Uterus (tissue), 2 donors: ENCODE measurements at regions not wholly inside any gene's neighbourhood (a gene's known extent, or its start where the extent isn't known, plus 50 kb on each side); places are given as distances from the start of the nearest gene placed in this dataset.

Source experiments
- CTCF ChIP-seq, 4 experiments: fragments of 200-600 bp in 2 of 4; fragments of 450-650 bp in 2 of 4; sonication (generic) in 2 of 4; IDR thresholded peaks; one replicate each; pipeline ENCODE4 v1.5.1; 2016 to 2019; ENCODE audit warnings: antibody characterized with exemption in 4 of 4, mild to moderate bottlenecking in 2 of 4, moderate library complexity in 1 of 4
- POLR2A ChIP-seq, 2 donors: fragments of 450-650 bp; IDR thresholded peaks; one replicate each; pipeline ENCODE4 v1.6.1; 2016; ENCODE audit warnings: antibody characterized with exemption in 2 of 2, mild to moderate bottlenecking in 1 of 2, moderate library complexity in 1 of 2

GRCh38 chr3:191133359-191133758 is 65.7 kb upstream of the OSTN start:
- TF ChIP-seq CTCF (IDR thresholded peaks at IDR 0.05) (no peak), POLR2A (IDR thresholded peaks at IDR 0.05) (no peak)
